ENCODE measurements at regions not wholly inside any gene's neighbourhood (a gene's known extent, or its start where the extent isn't known, plus 50 kb on each side); places are given as distances from the start of the nearest gene placed in this dataset.

GRCh38 chr11:115696563-115696962, 192.3 kb upstream of the CADM1 start:
- Mint-ChIP-seq H3K27me3 (ENCODE audit: insufficient read depth) (peaks cover 2% of the 10 kb centered on the region), H3K27ac (no peak overlapping the region), H3K4me1 (peaks cover 29% of the 10 kb centered on the region), H3K9me3 (no peaks in the 10 kb centered on the region), H3K36me3 (ENCODE audit: low read depth) (no peaks in the 10 kb centered on the region), H3K4me3 (no peak overlapping the region)
- no peak for TF ChIP-seq CTCF (conservative IDR thresholded peaks at IDR 0.05)
- Histone ChIP-seq H3K4me3 (ENCODE audit: low read length) (no peak overlapping the region), H3K27me3 (ENCODE audit: control insufficient read depth, insufficient read depth, low read length, poor library complexity, severe bottlenecking) (no peaks in the 10 kb centered on the region), H3K4me1 (ENCODE audit: control insufficient read depth, insufficient read depth, low read length) (peaks cover 9% of the 10 kb centered on the region), H3K9me3 (ENCODE audit: control insufficient read depth, low read length) (no peaks in the 10 kb centered on the region), H3K9ac (ENCODE audit: extremely low read depth, low read length, poor library complexity, severe bottlenecking) (no peak overlapping the region), H3K36me3 (ENCODE audit: control insufficient read depth, insufficient read depth, low read length) (no peaks in the 10 kb centered on the region), H3K27ac (ENCODE audit: low read depth, low read length) (no peak overlapping the region)
- no peak for DNase-seq
- 82% methylated on average over 3 to 4 of the region's 4 CpGs for WGBS, 2 experiments (ENCODE audit: insufficient coverage in 1 of 2, insufficient read length in 1 of 2)

- no peaks in the 10 kb centered on the region for H3K27me3 ChIP-seq (ENCODE audit: control insufficient read depth, insufficient read depth, low read length, poor library complexity, severe bottlenecking)
- Mint-ChIP-seq H3K9me3 (no peaks in the 10 kb centered on the region), H3K4me1 (peaks cover 29% of the 10 kb centered on the region), H3K4me3 (no peak overlapping the region), H3K36me3 (ENCODE audit: low read depth) (no peaks in the 10 kb centered on the region), H3K27ac (peak overlapping the region; percentile 69), H3K27me3 (ENCODE audit: insufficient read depth) (no peaks in the 10 kb centered on the region)
- no peaks in the 10 kb centered on the region for H3K9me3 ChIP-seq (ENCODE audit: control insufficient read depth, low read length)
- WGBS, 2 experiments (ENCODE audit: insufficient coverage in 1 of 2, insufficient read length in 1 of 2) = 57% methylated on average over 5 of the region's 5 CpGs; no CpG with 5 or more reads in 1 of the 2 experiments
- no peak overlapping the region for H3K27ac ChIP-seq (ENCODE audit: low read depth, low read length)
- DNase-seq = no peak
- no peaks in the 10 kb centered on the region for H3K36me3 ChIP-seq (ENCODE audit: control insufficient read depth, insufficient read depth, low read length)
- H3K4me3 ChIP-seq (ENCODE audit: low read length) = no peak overlapping the region
- no peak for TF ChIP-seq CTCF (conservative IDR thresholded peaks at IDR 0.05)
- H3K9ac ChIP-seq (ENCODE audit: extremely low read depth, low read length, poor library complexity, severe bottlenecking) = no peak overlapping the region
- peaks cover 9% of the 10 kb centered on the region for H3K4me1 ChIP-seq (ENCODE audit: control insufficient read depth, insufficient read depth, low read length)
Measured at GRCh38 chr11:115695677-115696364, 191.6 kb upstream of the CADM1 start.

- peak; percentile 66 for DNase-seq
- H3K27ac Mint-ChIP-seq = no peak overlapping the region
- no peak overlapping the region for H3K4me3 Mint-ChIP-seq
- no peaks in the 10 kb centered on the region for H3K36me3 Mint-ChIP-seq (ENCODE audit: low read depth)
- H3K4me1 Mint-ChIP-seq = peaks cover 34% of the 10 kb centered on the region
- Histone ChIP-seq H3K9me3 (ENCODE audit: control insufficient read depth, low read length) (no peaks in the 10 kb centered on the region), H3K9ac (ENCODE audit: extremely low read depth, low read length, poor library complexity, severe bottlenecking) (no peak overlapping the region), H3K36me3 (ENCODE audit: control insufficient read depth, insufficient read depth, low read length) (no peaks in the 10 kb centered on the region), H3K27me3 (ENCODE audit: control insufficient read depth, insufficient read depth, low read length, poor library complexity, severe bottlenecking) (peaks cover 16% of the 10 kb centered on the region), H3K27ac (ENCODE audit: low read depth, low read length) (no peak overlapping the region), H3K4me3 (ENCODE audit: low read length) (no peak overlapping the region), H3K4me1 (ENCODE audit: control insufficient read depth, insufficient read depth, low read length) (peaks cover 9% of the 10 kb centered on the region)
- peak; percentile 56 for TF ChIP-seq CTCF (conservative IDR thresholded peaks at IDR 0.05)
- WGBS, 2 experiments (ENCODE audit: insufficient coverage in 1 of 2, insufficient read length in 1 of 2) = 85% methylated on average over 3 of the region's 3 CpGs; no CpG with 5 or more reads in 1 of the 2 experiments
- H3K27me3 Mint-ChIP-seq (ENCODE audit: insufficient read depth) = peaks cover 18% of the 10 kb centered on the region
- H3K9me3 Mint-ChIP-seq = no peaks in the 10 kb centered on the region
Measured at GRCh38 chr11:115693002-115693401, 188.8 kb upstream of the CADM1 start.

Data from endodermal cell (in vitro differentiated cells).